ENCODE measurements at regions not wholly inside any gene's neighbourhood (a gene's known extent, or its start where the extent isn't known, plus 50 kb on each side); places are given as distances from the start of the nearest gene placed in this dataset.

DNA sequence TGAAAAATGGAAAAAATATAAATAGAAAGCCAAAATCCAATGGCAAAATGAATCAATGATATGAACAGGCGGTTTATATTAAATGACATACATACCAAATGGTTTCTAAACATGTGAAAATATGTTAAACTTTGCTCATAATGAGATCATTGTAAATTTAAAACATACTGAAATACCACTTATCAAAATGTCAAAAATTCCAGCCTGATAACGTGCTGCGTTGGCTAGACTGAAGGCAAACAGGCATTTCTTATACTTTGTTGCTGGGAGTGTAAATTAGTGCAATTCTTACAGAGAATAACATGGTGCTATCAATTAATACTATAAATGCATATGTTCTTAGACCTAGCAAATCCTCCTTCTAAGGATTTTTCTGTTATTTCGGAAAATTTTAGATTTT is 225.8 kb upstream of the FAM3C start:
- TF ChIP-seq POLR2AphosphoS5 (IDR thresholded peaks at IDR 0.05; ENCODE audit: low read depth, low read length) (no peak), POLR2A (IDR thresholded peaks at IDR 0.05; ENCODE audit: low read depth, low read length) (no peak)

Measured in GM12891 (cell line).